HG03060 (cell line): ENCODE measurements at regions not wholly inside any gene's neighbourhood (a gene's known extent, or its start where the extent isn't known, plus 50 kb on each side); places are given as distances from the start of the nearest gene placed in this dataset.

Experiments
- ATAC-seq: cut with Tn5 transposase; IDR thresholded peaks from one replicate; pipeline ENCODE4 v1.9.1; 2021; ENCODE audit warnings: low read depth, moderate number of reproducible peaks; ENCODE audit not compliant: unreplicated experiment

- no peak for ATAC-seq
Measured at GRCh38 chr18:41165625-41166024, 789.4 kb upstream of the PIK3C3 start.

DNA sequence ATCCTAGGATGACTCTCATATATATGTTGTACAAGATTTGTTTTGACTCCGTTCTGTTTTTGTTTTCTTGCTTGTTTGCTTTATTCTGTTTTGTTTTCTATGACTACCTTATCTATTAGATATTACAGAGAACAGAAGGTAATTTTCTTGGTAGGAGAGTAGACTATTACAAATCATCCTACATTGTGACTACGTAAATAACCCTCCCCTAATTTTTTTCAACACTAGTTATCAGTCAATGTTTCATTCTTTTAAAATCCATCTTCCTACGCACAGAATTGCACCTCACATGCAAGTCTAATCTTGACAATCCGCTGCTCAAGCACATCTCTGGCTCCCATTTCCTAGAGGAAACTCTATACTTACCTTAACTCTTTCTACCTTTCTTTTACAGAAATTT is 792.3 kb upstream of the PIK3C3 start:
- no peak for ATAC-seq

DNA sequence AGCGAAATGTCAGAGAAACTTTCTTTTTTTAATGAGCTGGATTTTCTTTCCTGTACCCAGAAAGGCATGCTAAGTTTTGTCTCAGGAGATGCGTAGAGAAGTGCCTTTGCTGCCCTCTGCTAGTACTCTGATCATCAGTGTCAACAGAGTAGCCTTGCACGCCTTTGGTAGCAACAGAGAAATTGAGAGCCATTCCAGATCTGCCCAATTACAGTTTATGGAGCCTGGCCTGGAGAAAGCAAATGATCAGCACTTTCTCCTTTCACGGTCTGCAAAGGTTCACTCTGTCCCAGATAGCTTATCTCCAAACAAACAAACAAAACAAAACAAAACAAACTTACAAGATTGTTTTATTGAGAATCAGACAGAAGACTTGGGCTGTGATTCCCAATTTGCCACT is 792.8 kb upstream of the PIK3C3 start:
- ATAC-seq, result no peak

DNA sequence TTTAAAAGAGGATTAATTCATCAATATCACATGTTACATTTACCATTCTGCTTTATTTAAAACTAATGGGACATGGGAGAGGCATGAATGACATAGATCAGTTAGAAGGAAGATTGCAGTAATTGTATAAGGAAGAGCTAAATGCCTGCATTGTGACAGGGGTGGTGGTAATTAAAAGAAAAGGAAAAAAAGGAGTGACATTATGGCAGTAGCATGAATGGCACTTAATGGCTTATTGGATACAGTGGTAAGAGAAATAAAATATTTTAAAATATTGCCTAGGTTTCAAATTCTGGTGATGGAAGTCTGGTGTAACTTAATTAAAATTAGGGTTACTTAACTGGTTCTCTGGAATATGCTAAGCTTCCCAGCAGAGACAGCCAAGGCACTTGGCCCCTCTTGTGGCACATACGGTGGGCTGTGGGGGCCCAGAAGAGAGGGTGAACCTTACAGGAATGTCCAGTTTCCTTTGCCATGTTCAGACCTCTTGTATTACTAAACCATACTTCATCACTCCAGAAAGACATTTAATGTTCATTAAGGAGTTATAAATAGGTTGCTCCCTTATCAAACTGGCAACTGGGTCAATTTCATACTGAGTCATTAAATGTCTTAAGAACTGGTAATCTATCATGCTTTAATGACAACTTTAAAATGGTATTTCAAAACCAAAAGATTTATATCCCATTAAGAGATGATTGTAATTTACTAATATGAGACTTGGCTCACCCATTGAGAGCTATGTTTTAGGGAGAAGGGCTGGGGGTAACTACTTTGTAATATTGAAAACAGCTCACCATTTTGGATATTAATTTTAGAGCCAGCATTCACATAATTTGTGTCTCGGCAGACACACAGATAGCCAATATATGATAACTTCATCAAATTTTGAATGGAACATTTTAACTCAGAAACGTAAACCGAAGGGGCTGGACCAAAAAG is 798.9 kb upstream of the PIK3C3 start:
- no peak for ATAC-seq

DNA sequence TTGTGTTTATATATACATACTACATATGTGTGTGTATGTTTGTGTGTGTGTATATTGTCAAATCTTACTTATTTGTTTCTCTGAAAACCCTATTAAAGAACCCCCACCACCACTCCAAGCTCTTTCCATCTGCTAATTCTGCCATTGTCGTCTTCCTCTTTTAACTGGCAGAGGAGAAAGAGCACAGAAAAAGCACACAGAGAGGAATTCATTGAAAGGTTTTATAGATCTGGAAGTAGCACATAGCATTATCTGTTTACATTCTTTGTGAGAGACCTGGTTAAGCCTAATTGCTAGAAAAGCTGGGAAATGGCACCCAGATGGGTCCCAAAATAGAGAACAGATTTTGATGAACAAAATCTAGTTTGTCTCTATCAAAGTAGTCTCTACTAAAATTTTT is 800.0 kb upstream of the PIK3C3 start:
- no peak for ATAC-seq

DNA sequence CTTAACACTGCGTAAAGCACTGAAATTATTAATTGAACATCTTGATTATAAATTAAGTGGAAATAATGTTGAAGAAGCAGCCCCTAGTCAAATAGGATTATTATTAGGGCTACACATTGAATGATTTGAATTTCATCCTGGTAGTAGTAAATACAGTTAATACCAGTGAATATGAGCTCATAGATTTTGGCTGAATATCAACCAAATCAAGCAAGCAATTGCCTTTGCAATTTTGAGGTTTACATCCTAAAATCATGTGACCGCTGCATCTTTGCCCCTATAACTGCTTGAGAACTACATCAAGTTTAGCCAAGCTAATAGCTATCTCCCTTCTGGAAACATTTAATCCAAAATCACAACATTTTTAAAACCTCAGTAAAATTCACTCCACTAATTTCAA is 801.2 kb upstream of the PIK3C3 start:
- no peak for ATAC-seq

GRCh38 chr18:41150316-41150715 is 804.7 kb upstream of the PIK3C3 start:
- no peak for ATAC-seq

DNA sequence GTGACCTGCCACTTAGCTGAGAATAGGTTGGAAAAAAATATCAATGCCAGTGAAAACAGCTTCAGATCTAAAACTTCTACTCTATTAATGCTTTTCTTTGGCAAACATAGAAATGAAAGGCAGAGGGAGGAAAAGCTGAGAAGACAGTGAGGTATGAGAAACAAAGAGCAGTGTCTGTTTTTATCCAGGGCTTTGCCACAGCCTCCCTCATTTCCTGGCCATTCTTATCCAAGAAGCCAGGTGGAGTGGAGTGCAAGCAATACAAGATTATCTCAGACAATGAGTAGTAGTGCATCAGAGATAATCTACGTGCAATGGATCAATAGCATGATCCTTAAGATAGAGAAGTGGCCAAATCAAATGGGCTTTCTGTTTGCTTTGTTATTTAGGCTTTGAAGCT is 808.7 kb upstream of the PIK3C3 start:
- no peak for ATAC-seq

DNA sequence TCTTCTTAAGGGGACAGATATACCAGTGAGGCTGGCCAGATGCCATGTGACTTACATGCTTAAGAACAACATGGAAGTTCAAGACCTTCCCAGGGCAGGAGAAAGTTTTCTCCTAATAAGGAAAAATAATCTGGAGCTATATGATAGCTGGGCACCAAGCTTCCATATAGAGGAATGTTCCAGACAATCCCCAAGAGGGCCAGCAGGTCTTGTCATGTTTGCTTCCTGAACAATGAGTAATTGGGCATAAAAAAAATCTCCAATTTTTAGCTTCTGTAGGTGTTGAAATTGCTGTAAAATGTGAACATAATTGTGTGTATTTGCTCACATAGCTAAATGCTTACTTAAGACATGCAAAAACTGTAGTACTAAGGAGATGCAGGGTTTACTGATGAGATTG is 809.5 kb upstream of the PIK3C3 start:
- ATAC-seq, result no peak

DNA sequence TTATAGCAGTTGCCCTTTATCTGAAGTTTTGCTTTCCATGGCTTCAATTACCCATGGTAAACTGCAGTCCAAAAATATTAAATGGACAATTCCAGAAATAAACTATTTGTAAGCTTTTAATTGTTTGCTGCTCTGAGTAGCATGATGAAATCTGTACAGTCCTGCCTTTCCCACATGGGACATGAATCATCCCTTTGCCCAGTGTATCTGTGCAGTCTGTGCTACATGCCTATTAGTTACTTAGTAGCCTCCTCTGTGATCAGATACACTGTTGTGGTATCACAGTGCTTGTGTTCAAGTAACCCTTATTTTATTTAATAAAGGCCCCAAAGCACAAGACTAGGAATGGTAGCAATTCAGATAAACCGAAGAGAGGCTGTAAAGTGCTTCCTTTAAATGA is 810.6 kb upstream of the PIK3C3 start:
- no peak for ATAC-seq

DNA sequence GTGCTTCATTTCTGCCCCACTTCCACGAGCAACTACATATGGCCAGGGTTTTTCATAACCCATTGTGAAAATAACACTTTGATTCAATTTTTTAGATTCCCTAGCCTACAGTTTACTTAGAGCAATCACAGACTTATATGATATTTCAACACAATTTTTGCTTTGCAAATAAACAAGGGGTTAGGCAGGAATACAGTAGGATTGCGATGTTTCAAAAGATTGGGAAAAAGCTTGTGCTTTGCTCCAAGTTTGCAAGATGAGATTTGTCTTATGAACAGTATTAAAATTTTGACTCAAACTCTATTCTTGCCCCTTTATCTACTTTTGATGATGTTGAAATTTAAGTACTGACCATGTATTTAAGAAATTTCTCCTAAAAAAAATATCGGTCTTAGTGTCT is 814.5 kb upstream of the PIK3C3 start:
- no peak for ATAC-seq

GRCh38 chr18:41135146-41135545 is 819.9 kb upstream of the PIK3C3 start:
- no peak for ATAC-seq

DNA sequence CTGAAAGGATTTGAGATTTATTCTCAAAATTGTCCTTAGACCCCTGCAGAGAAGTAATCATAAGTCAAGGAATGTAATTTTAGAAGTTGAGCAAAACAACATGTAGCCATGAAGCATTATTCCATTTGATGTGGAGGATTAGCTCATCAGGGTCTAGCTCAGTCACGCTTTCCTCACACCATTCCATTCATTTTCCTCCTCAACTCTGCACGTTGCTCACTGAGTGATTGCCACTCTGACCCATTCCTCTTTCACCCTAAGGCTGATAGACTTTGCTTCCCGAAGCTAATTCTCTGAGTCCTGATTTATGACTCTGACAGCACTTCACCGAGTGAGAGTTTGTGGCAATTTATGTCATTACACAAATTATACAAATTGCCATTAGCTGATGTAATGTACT is 820.6 kb upstream of the PIK3C3 start:
- no peak for ATAC-seq

DNA sequence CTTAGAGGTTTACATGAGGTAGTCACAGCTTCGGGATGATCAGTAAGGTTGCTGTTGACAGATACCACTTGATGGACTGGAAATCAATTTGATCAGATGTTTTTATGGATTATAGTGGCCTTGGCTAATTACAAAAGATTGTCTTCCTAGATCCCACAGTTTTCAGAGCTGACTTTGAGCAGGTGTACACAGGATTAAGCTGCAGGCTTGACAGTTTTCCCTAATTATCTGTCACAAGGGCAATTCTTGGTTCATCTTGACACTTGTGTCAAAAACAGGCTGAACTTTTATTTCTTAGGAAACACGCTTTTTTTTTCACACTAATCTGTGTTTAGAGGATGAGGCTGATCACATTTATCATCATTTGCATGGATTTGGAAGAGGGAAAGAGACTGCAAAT is 824.0 kb upstream of the PIK3C3 start:
- no peak for ATAC-seq

- no peak for ATAC-seq
Measured at GRCh38 chr18:41128545-41128944, 826.5 kb upstream of the PIK3C3 start.

DNA sequence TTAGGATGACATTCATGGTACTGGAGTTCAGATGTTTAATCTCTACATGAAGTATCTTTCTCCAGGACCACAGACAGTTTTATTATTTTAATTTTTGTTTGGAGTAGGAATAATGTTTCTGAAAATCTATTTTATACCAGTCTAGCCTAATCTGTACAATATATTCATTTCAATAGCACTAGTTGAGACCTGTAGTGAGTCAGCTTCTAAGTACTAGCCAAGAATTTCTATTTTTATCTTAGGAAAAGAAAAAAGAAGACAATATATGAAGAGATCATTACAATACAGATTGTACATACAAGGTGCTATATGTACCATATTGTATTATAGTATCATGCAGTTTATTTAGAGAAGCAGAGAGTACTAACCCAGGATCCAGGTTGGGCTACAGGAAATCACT is 826.9 kb upstream of the PIK3C3 start:
- ATAC-seq, result no peak

GRCh38 chr18:41126541-41127235 is 828.3 kb upstream of the PIK3C3 start:
- ATAC-seq, result no peak

DNA sequence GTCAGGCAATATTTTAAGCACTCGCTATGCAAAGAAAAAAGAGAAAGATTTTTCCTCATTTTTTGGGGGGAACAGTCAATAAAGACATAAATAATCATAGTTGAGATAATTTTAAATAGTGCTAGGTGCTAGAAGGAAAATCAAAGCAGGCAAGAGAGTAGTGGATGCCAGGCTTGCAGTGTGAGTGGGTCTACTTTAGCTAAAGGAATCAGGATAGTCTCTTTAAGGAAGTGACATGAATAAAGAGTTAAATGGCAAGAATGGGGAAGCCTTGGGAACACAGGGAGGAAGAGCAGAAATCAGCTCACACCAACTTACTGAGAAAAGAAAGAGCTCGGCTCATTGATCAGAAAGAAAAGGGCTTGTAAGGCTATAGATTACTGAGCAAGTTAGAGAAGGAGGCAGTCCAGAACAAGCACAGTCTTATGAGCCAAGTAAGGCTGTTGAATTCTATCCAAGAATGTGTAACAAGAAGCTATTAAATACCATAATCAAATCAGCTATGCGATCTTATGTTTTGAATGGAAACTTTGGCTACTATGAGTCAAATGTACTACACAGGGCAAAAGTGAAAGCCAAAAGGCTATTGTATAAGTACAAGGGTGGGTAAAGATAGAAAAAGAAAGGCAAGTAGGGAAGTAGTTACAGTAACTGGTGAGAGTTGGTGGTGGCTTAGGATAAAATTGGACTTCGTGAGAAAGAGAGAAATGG is 833.8 kb upstream of the PIK3C3 start:
- ATAC-seq, result no peak

DNA sequence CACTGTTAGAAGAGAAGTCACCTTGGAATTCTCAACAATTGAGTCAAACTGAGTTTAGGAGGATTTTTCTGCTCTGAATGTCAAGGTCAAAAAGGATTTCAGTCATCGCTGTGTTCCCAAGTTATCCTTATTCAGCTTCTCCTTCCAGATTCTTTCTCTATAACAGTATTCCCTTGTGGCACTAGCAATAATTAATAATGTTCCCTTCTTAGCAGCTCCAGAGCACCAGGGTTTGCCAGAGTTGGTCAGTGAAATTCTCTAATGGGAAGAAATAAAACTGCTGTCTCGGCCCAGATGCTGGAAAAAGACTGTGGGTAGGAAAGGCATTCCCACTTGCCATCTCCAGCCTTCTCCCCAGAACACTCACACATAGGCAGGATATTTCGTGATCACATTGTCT is 836.0 kb upstream of the PIK3C3 start:
- no peak for ATAC-seq

DNA sequence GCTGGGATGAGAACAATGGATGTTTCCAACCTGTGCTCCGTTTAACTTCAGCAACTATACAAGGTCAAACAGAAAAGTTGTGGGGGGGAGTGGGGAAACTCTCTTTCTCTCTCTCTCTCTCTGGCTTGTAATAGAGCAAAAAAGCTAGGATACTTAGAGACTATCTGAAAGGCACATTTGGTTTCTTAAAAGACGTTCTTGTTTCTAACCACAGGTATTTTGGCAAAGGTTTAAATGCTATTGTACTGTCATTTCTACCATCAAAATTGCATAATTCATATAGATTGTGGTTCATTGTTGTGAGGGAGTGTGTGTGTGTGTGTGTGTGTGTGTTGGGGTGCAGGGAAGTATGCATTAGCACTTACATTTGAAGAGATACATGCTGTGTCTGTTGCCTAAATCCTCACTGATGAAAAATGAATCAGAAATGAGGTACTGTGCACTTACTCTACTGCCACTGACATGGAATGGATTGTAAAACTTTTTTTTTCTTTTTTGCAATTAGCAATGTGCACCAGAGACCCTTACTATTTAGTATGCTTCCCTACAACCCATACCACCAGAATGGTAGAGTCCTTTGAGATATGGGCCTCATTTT is 841.0 kb upstream of the PIK3C3 start:
- no peak for ATAC-seq

DNA sequence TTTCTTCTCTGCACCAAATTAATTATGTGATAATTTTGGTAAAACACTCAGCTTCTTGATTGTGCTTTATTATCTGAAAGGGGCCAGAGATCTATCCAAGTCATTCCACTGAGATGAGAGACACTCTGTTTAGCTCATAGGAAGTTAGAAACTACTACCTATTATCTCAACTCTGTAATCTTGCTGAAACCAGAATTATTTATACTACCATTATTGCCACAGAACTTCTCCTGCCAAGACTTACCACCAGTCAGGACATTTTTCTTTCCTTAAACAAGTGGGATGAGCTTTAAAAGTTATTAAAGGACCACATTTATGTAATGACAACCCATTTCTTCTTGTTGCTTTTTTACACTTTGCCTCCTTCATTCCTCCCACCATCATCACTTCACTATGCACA is 855.6 kb upstream of the PIK3C3 start:
- no peak for ATAC-seq
